DND-41 (cell line): ENCODE measurements at regions not wholly inside any gene's neighbourhood (a gene's known extent, or its start where the extent isn't known, plus 50 kb on each side); places are given as distances from the start of the nearest gene placed in this dataset.

Experiments used
- ATAC-seq: fragments of 200-7000 bp; cut with Tn5 transposase; 3 replicates; pipeline ENCODE4 v1.9.1; 2021; ENCODE audit warnings: low read depth; ENCODE audit not compliant: insufficient read depth
- DNase-seq: peaks from one replicate; pipeline ENCODE4 v3.0.0-alpha.2; 2020
- H2AFZ ChIP-seq: 2 replicates; pipeline ENCODE4 v1.6.0; 2012; ENCODE audit warnings: low read depth, low read length
- H3K27ac ChIP-seq: 2 replicates; pipeline ENCODE4 v1.5.1; 2012; ENCODE audit warnings: low read length, inconsistent platforms
- H3K27me3 ChIP-seq: fragments of 200-600 bp; sonication (generic); 2 replicates; pipeline ENCODE4 v1.6.0; 2012; ENCODE audit warnings: low read length, mild to moderate bottlenecking, inconsistent platforms; ENCODE audit not compliant: insufficient read depth, poor library complexity
- H3K36me3 ChIP-seq: 2 replicates; pipeline ENCODE4 v1.5.1; 2012; ENCODE audit warnings: low read length, inconsistent platforms; ENCODE audit not compliant: insufficient read depth
- H3K4me1 ChIP-seq: 2 replicates; pipeline ENCODE4 v1.5.1; 2012; ENCODE audit warnings: mild to moderate bottlenecking, low read length; ENCODE audit not compliant: insufficient read depth
- H3K4me2 ChIP-seq: 2 replicates; pipeline ENCODE4 v1.6.0; 2012; ENCODE audit warnings: mild to moderate bottlenecking, moderate library complexity, low read length, inconsistent platforms; ENCODE audit not compliant: insufficient read depth
- H3K4me3 ChIP-seq, 2 experiments: fragments of 200-600 bp in 1 of 2; shearing (Covaris generic) in 1 of 2; 2 replicates each; pipeline ENCODE4 v1.5.1; 2012 to 2016; ENCODE audit warnings: inconsistent platforms in 2 of 2, low read length in 2 of 2, mild to moderate bottlenecking in 2 of 2, low read depth in 1 of 2, moderate library complexity in 1 of 2
- H3K79me2 ChIP-seq: 2 replicates; pipeline ENCODE4 v1.6.0; 2012; ENCODE audit warnings: low read length, inconsistent platforms; ENCODE audit not compliant: insufficient read depth
- H3K9ac ChIP-seq: 2 replicates; pipeline ENCODE4 v1.6.0; 2012; ENCODE audit warnings: low read depth, mild to moderate bottlenecking, inconsistent platforms, low read length, moderate library complexity
- H3K9me3 ChIP-seq: 2 replicates; pipeline ENCODE4 v1.5.1; 2012; ENCODE audit warnings: low read length, moderate library complexity, mild to moderate bottlenecking, inconsistent platforms; ENCODE audit not compliant: insufficient read depth, severe bottlenecking
- H4K20me1 ChIP-seq: 2 replicates; pipeline ENCODE4 v1.6.0; 2012; ENCODE audit warnings: low read length; ENCODE audit not compliant: insufficient read depth
- EZH2 ChIP-seq: IDR thresholded peaks from 3 replicates; pipeline ENCODE4 v1.6.1; 2012; ENCODE audit warnings: borderline replicate concordance, low read depth, mild to moderate bottlenecking, moderate library complexity, low read length, inconsistent platforms; ENCODE audit not compliant: severe bottlenecking
- TF ChIP-seq, protein P1 (sequence below): IDR thresholded peaks from 2 replicates; pipeline ENCODE4 v1.5.1; 2012; ENCODE audit warnings: borderline replicate concordance, low read length, moderate library complexity, mild to moderate bottlenecking; ENCODE audit not compliant: poor library complexity, severe bottlenecking; ENCODE audit errors: extremely low read depth

GRCh38 chr1:83751602-83752001 is 247.3 kb downstream of the TTLL7 start:
- Histone ChIP-seq H4K20me1 (no peaks in the 10 kb centered on the region), H3K27me3 (no peaks in the 10 kb centered on the region), H3K9me3 (no peaks in the 10 kb centered on the region), H3K4me3 (no peak overlapping the region), H3K36me3 (no peaks in the 10 kb centered on the region), H2AFZ (no peak overlapping the region), H3K27ac (no peak overlapping the region), H3K9ac (no peak overlapping the region), H3K79me2 (no peaks in the 10 kb centered on the region), H3K4me1 (peaks cover 5% of the 10 kb centered on the region; the same call in 1 of the 2 replicates), H3K4me2 (no peak overlapping the region)
- ATAC-seq (no peak), DNase-seq (no peak)
- TF ChIP-seq, protein P1, sequence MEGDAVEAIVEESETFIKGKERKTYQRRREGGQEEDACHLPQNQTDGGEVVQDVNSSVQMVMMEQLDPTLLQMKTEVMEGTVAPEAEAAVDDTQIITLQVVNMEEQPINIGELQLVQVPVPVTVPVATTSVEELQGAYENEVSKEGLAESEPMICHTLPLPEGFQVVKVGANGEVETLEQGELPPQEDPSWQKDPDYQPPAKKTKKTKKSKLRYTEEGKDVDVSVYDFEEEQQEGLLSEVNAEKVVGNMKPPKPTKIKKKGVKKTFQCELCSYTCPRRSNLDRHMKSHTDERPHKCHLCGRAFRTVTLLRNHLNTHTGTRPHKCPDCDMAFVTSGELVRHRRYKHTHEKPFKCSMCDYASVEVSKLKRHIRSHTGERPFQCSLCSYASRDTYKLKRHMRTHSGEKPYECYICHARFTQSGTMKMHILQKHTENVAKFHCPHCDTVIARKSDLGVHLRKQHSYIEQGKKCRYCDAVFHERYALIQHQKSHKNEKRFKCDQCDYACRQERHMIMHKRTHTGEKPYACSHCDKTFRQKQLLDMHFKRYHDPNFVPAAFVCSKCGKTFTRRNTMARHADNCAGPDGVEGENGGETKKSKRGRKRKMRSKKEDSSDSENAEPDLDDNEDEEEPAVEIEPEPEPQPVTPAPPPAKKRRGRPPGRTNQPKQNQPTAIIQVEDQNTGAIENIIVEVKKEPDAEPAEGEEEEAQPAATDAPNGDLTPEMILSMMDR, result no peak
- no peak for TF ChIP-seq EZH2

DNA sequence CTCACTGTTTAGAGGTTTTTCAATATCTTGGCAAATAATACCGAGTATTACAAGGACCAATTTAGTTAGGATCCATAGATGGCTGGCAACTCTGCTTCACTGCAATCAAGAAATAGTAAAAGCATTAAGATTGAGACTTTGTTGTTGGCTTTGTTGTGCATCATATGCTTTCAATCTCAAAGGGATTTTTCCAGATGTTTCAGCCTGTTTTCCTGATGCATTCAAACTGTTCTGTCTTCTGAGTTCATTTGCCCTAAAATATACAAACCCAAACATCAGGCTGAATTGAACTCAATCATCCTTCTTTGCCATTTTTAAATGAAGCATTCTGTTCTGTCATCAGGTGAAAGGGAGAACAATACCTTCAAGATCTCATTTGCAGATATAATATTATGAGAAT is 248.7 kb downstream of the TTLL7 start:
- Histone ChIP-seq H3K36me3 (no peaks in the 10 kb centered on the region), H3K4me2 (no peak overlapping the region), H4K20me1 (no peaks in the 10 kb centered on the region), H2AFZ (no peak overlapping the region), H3K27me3 (no peaks in the 10 kb centered on the region), H3K9me3 (no peaks in the 10 kb centered on the region), H3K9ac (no peak overlapping the region), H3K27ac (no peak overlapping the region), H3K4me1 (peaks cover 5% of the 10 kb centered on the region; the same call in 1 of the 2 replicates), H3K4me3 (no peak overlapping the region), H3K79me2 (no peaks in the 10 kb centered on the region)
- TF ChIP-seq, protein P1, result no peak
- TF ChIP-seq EZH2, result no peak
- ATAC-seq, result no peak
- no peak for DNase-seq

DNA sequence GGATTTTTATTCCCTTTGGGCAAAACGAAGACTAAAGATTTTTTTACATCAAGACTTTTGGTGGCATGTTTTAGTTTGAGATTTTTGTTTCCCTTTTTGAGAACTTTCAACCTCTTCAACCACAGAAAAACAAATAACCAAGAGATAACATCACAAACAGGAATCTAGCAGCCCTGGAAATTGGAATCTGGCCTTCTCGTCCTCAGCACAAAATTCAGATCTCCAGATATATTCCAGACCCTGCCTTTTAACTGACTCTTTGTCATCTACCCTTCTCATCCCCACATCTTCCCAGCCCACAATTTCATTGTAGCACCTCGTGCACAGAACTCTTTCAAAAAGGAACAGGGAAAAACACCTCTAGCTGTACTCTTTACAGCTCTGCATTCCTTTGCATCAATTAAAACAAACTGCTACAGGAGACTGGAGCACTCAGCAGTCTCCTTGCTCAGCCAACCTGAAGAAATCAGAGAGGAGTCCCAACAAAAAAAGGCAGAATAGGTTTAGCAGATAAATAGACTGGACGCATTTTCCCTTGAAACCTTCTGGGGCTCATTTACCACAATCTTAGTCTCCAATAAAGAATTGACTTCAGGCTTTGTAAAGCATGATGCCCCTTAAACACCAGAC is 251.0 kb downstream of the TTLL7 start:
- Histone ChIP-seq H3K4me2 (no peak overlapping the region), H3K9ac (no peak overlapping the region), H3K27ac (no peak overlapping the region), H3K4me1 (peaks cover 5% of the 10 kb centered on the region; the same call in 1 of the 2 replicates), H3K79me2 (no peaks in the 10 kb centered on the region), H3K9me3 (no peaks in the 10 kb centered on the region), H3K36me3 (no peaks in the 10 kb centered on the region), H2AFZ (no peak overlapping the region), H3K4me3 (no peak overlapping the region), H3K27me3 (no peaks in the 10 kb centered on the region), H4K20me1 (no peaks in the 10 kb centered on the region)
- ATAC-seq (no peak), DNase-seq (no peak)
- TF ChIP-seq EZH2, result no peak

GRCh38 chr1:83746234-83746633 is 252.7 kb downstream of the TTLL7 start:
- H3K4me1 ChIP-seq, result peaks cover 5% of the 10 kb centered on the region; the same call in 1 of the 2 replicates
- H3K79me2 ChIP-seq, result no peaks in the 10 kb centered on the region
- no peak overlapping the region for H3K27ac ChIP-seq
- no peak overlapping the region for H3K9ac ChIP-seq
- no peaks in the 10 kb centered on the region for H3K36me3 ChIP-seq
- TF ChIP-seq EZH2, result no peak
- TF ChIP-seq, protein P1, result no peak
- no peak overlapping the region for H3K4me3 ChIP-seq
- no peaks in the 10 kb centered on the region for H3K9me3 ChIP-seq
- no peaks in the 10 kb centered on the region for H4K20me1 ChIP-seq
- no peak for DNase-seq
- no peak for ATAC-seq
- H3K27me3 ChIP-seq, result no peaks in the 10 kb centered on the region
- H3K4me2 ChIP-seq, result no peak overlapping the region
- no peak overlapping the region for H2AFZ ChIP-seq
